ENCODE measurements at regions not wholly inside any gene's neighbourhood (a gene's known extent, or its start where the extent isn't known, plus 50 kb on each side); places are given as distances from the start of the nearest gene placed in this dataset.
A peak's percentile ranks its signal among the peaks of the same experiment; 100 is the strongest.

DNA sequence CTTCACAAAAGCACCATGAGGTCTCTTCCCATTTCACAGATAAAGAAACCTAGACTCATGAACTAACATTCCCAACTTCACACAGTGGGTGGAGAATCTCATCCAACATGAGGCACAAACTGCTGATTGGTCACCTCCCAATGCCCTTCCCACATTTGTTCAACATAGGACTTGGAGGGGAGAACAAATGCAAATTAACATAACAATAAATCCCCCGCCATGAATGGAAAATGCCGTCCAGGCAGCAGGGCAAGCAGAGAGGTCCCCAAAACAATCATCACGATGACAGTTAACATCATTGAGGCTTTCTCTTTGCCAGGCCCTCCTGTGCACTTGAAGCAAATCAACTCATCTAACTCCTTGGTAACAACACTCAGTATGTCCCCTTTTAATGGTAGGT is 185.3 kb downstream of the TMEM132E start:
- Mint-ChIP-seq H3K27ac (peak overlapping the region in 1 of 3 experiments; percentile 69; a peak in 2 of 7 replicates), H3K9me3 (no peaks in the 10 kb centered on the region), H3K4me1 (peaks cover 20 to 44% of the 10 kb centered on the region in 2 experiments), H3K27me3 (ENCODE audit: low read depth) (peaks cover 7% of the 10 kb centered on the region), H3K36me3 (ENCODE audit: insufficient read depth in 1 of 3, low read depth in 3 of 3) (no peaks in the 10 kb centered on the region), H3K4me3 (no peak overlapping the region; a peak in 1 of 5 replicates)
- Histone ChIP-seq H3K56ac (ENCODE audit: insufficient read length, low read depth, low read length) (no peak overlapping the region), H4K5ac (ENCODE audit: insufficient read length, low read depth, low read length) (no peak overlapping the region), H3K27me3 (ENCODE audit: insufficient read depth, low read length) (0 out of 2 replicates have a peak, but pooled peaks cover 2% of the 10 kb centered on the region), H3K79me2 (ENCODE audit: insufficient read depth, low read length) (no peaks in the 10 kb centered on the region), H2AK5ac (ENCODE audit: insufficient read length, low read length) (no peak overlapping the region), H2BK120ac (ENCODE audit: low read depth, low read length, poor library complexity, severe bottlenecking) (no peak overlapping the region), H2BK12ac (ENCODE audit: insufficient read length, low read depth, low read length) (no peak overlapping the region), H4K20me1 (ENCODE audit: control insufficient read depth, insufficient read depth, insufficient read length) (no peaks in the 10 kb centered on the region), H4K8ac (replicated peaks; ENCODE audit: insufficient read length, low read depth, low read length) (no peak overlapping the region), H3K9ac (ENCODE audit: extremely low read depth, insufficient read length, low read length) (no peak overlapping the region), H3K14ac (ENCODE audit: insufficient read depth, low read length) (no peak overlapping the region), H2BK5ac (ENCODE audit: insufficient read length, low read length) (no peak overlapping the region), H4K91ac (ENCODE audit: insufficient read length, low read depth, low read length) (no peak overlapping the region), H3K18ac (ENCODE audit: insufficient read length, low read depth, low read length) (no peak overlapping the region), H3T11ph (ENCODE audit: low read length) (no peak overlapping the region), H2AFZ (ENCODE audit: low read length) (no peak overlapping the region), H3K4ac (ENCODE audit: low read depth, low read length) (no peak overlapping the region), H2BK15ac (ENCODE audit: low read depth, low read length) (no peak overlapping the region), H3K4me1 (ENCODE audit: insufficient read depth, low read length) (peaks cover 5% of the 10 kb centered on the region; the same call in 1 of the 2 replicates), H2BK20ac (ENCODE audit: low read depth, low read length, poor library complexity, severe bottlenecking) (no peak overlapping the region), H3K27ac (ENCODE audit: insufficient read length, low read depth, low read length) (no peak overlapping the region), H3K4me2 (ENCODE audit: insufficient read depth, insufficient read length, low read length) (no peak overlapping the region), H3K79me1 (ENCODE audit: insufficient read depth, low read depth, low read length, poor library complexity, severe bottlenecking) (no peaks in the 10 kb centered on the region), H3K23me2 (ENCODE audit: insufficient read length, low read depth, low read length, poor library complexity, severe bottlenecking) (no peaks in the 10 kb centered on the region), H3K23ac (ENCODE audit: insufficient read length, low read depth, low read length) (no peak overlapping the region), H3K9me3 (ENCODE audit: control insufficient read depth, low read depth, low read length) (no peaks in the 10 kb centered on the region)
- TF ChIP-seq CTCF (conservative IDR thresholded peaks at IDR 0.05) = no peak
- DNase-seq = peak; percentile 48
- WGBS (ENCODE audit: extremely low coverage, insufficient read length, low lambda C conversion rate) = no CpG with 5 or more reads among the region's 3 CpGs

All from H9 (cell line).